GM18499 (cell line): ENCODE measurements at regions not wholly inside any gene's neighbourhood (a gene's known extent, or its start where the extent isn't known, plus 50 kb on each side); places are given as distances from the start of the nearest gene placed in this dataset.

Source experiments
- ATAC-seq: cut with Tn5 transposase; IDR thresholded peaks from one replicate; pipeline ENCODE4 v1.9.1; 2021; ENCODE audit warnings: moderate number of reproducible peaks; ENCODE audit not compliant: insufficient read depth, unreplicated experiment

- no peak for ATAC-seq
Observed at GRCh38 chrX:39896951-39897740, 200.6 kb downstream of the BCOR start.

DNA sequence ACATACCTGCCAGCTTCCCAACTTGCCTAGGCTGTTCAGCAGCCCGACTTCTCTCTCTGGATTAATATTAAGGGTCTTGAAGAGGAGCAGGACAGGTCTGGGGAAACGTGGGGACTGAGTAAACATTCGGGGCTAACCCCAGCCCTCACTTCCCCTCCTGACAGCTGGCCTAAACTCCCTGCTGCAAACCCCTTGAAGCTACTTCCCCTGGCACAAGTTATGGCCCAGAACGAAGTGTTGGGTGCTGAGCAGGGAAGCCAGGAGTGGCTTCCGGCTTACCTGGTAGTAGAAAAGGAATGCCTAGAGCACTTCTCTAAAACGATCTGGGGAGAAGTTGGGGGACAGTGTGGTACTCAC is 200.0 kb downstream of the BCOR start:
- ATAC-seq, result no peak

- ATAC-seq, result no peak
Observed at GRCh38 chrX:39898147-39898546, 199.6 kb downstream of the BCOR start.

DNA sequence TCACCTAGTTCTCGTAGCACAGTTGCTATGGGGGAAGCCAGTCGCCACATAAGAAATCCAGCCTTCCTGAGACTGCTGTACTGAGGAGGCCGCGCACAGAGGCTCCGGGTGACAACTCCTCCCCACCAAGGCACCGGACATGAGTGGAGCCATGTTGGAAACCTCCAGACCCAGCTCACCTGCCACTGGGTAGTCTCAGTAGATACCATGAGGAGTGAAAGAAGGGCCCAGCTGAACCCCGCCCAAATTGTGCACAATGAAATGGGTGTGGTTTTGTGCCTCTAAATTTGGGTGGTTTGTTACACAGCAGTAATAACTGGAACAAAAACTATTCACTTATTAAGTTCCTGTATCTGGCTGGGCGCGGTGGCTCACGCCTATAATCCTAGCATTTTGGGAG is 198.7 kb downstream of the BCOR start:
- no peak for ATAC-seq

DNA sequence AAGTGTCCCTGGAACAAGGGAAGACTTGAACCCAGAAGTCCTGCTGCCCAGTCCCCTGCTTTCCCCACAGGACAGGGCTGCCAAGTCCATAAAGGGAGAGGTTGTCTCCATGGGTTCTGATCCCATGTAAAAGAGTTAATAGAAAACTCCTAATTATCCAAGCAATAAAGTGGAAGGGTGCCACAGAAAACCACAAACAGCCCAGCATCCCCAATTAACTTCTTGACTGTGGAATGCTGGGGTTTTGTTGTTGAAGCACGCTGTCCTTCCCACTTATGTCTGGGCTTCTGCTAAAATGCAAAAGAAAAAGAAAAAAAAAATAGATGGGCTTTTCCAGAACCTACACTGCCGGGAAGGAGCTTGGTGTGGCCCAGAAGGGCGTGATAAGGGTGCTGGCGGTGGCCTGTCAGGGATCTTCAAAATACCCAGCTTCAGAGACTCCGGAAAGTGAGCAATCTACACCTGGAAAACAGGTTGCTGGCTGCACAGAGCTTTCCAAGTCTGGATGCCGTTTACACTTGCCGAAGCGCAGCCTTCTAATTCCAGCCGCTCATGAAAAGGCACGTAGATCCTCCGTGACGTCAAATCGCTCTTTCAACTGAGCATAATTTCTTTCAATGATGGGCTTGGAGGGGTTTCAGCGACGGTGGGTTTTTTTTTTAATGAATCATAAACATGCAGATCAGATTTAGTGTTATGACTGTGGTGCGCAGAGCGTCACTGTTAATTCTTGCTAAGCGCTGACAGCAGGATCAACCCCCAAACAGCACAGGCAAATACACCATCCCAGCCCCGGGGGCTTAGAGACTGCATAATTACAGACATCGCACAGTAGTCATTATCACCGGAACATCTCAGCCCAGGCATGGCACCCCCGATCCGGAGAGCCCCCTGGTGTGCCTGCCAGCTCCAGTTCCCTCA is 197.6 kb downstream of the BCOR start:
- no peak for ATAC-seq

DNA sequence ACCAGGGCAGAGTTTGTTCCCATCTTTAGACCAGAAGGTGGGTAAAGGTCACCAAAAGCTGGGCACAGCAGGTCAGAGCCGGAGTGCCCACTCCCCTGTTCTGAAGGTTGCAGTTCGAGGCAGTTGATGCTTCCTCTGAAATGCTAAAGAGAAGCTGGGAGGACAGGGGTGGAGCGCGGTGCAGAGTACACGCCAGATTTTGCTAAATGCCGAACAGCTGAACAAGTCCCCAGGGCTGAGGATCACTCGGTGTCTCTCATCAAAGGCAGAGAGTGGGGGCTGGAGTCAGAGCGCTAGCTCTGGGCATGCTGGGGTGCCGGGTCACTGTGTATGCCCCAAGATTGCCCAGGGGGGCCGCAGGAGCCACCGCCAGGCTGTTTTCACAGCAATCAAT is 197.0 kb downstream of the BCOR start:
- ATAC-seq, result no peak

DNA sequence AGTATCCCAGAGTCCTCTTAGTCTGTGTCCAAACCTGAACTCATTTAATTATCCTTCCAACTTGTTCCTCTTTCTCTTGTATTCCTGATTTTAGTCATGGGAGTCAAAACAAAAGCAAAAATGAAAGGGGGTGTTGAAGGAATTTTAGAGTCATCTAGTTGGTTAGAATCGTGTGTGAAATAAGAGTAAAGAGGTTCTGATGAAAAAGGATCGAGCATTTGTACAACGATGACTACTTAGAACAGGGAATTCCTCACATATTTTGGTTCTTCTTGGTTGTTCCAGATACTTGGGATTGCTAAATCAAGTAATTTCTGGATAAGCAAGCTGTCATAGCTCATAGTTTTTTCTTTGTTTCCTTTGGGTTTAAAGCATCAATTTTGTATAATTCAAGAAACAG is 194.4 kb downstream of the BCOR start:
- no peak for ATAC-seq

GRCh38 chrX:39903937-39904336 is 193.8 kb downstream of the BCOR start:
- no peak for ATAC-seq

- no peak for ATAC-seq
Observed at GRCh38 chrX:39904816-39905537, 192.8 kb downstream of the BCOR start.

DNA sequence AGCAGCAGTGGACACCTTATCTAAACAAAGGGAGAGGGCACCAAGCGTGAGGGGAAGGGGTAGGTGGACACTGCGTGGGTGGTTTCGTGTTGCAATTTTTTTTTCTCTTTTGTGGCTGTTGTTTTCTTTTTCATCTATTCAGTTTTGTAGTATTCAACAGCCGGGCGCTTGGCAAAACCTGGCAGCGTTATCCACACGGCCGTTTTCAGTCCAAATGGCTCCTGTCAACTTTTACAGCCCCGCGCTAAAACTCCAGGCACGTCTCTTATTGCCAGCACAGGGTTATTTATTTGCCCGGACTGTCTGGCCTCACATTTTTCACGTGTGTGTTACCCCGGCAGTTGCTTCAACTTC is 192.2 kb downstream of the BCOR start:
- ATAC-seq, result no peak

GRCh38 chrX:39905946-39906345 is 191.8 kb downstream of the BCOR start:
- no peak for ATAC-seq

GRCh38 chrX:39907964-39908661 is 189.6 kb downstream of the BCOR start:
- no peak for ATAC-seq

DNA sequence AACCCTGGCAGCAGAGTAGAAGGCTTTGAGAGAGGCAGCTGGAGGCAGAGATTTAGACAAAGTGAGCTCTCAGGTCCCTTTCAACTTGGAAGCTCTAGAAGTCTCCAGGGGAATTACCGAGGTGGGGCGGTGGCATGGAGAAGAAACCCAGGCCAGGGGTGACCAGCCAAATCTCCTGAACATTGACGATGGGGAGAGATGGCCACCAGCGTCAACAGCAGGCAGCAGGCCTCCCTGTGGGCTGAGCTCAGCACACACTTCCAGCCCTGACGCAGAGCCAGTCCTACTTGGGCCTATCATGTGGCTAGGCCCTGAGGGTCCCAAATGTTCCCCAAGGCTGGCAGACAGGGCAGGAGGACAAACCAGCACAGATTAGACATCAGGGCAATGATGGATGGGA is 187.8 kb downstream of the BCOR start:
- ATAC-seq, result no peak

DNA sequence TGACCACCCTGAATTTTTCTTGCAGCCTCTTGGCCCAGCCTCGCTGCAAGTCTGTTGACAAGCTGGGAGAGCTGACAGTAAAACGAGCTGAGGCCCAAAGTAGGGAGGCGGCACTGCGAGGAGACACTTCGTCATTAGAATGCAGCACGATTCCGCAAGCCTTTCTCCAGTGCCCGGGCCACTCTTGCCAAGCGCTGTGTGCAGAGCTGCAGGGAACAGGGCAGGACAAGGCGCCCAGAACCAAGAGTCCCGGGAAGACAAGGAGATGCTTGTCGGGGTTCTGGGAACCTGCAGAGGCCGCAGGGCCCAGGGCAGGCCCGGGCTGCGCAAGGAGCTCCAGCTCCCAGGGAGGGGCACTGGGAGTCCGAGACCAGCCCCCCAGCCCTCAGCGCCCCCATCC is 187.1 kb downstream of the BCOR start:
- ATAC-seq, result no peak

- ATAC-seq, result no peak
Observed at GRCh38 chrX:39911278-39911897, 186.4 kb downstream of the BCOR start.

DNA sequence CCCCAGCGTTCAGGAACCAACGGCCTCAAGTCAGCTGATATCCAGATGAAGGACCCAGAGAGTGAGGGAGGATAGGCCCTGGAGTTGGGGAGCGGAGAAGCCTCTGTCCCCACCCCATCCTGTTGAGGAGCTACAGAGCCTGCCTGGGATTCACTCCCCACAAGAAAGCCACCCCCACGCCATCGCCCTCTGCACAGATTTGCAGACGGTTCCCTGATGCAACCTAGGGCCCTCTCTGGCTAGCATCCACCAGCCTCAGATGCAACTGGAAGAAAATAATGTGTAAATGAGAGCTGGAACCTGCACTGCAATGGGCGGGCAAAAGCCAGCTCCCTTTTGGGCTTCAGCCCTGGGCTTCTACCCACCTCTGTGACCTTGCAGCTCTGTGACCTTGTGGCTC is 185.6 kb downstream of the BCOR start:
- ATAC-seq, result no peak

- ATAC-seq, result no peak
Observed at GRCh38 chrX:39915081-39915480, 182.7 kb downstream of the BCOR start.

DNA sequence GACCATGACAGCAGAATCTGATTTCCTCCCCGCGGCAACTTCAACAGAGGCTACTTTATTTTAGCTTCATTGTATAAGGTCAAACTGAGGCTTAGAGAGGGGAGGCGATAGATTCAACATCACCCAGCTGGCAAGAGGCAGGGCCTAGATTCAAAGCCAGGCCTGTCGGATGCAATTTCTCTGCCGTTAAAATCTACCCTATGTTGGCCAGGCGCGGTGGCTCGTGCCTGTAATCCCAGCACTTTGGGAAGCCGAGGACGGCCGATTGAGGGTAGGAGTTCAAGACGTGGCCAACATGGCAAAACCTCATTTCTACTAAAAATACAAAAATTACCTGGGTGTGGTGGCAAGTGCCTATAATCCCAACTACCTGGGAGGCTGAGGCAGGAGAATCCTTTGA is 182.2 kb downstream of the BCOR start:
- ATAC-seq, result no peak

- ATAC-seq, result no peak
Observed at GRCh38 chrX:39921838-39922237, 175.9 kb downstream of the BCOR start.

DNA sequence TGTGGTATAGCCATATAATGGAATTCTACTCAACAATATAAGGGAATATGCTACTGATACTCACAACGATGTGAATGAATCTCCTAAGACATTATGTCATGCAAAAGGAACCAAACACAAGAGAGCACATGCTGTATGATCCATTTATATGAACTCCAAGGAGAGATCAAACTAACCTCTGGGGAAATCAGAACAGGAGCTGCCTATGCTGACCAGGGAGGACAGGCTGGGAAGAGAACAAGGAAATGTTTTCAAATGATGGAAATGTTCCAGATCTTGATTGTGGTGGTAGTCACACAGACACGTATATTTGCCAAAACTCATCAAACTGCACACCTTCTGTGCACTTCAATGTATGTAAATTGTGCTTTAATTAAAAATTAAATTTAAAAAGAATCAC is 175.3 kb downstream of the BCOR start:
- no peak for ATAC-seq
